GM18873 (cell line): ENCODE measurements at regions not wholly inside any gene's neighbourhood (a gene's known extent, or its start where the extent isn't known, plus 50 kb on each side); places are given as distances from the start of the nearest gene placed in this dataset.
"Not testable (repeated sequence)": the region's sequence is repeated elsewhere in the genome, so short reads cannot be mapped to it uniquely, and the experiment has no call there.

Experiments used
- ATAC-seq: cut with Tn5 transposase; IDR thresholded peaks from one replicate; pipeline ENCODE4 v1.9.1; 2021; ENCODE audit warnings: mild to moderate bottlenecking, moderate library complexity, moderate number of reproducible peaks; ENCODE audit not compliant: unreplicated experiment, low FRiP score

DNA sequence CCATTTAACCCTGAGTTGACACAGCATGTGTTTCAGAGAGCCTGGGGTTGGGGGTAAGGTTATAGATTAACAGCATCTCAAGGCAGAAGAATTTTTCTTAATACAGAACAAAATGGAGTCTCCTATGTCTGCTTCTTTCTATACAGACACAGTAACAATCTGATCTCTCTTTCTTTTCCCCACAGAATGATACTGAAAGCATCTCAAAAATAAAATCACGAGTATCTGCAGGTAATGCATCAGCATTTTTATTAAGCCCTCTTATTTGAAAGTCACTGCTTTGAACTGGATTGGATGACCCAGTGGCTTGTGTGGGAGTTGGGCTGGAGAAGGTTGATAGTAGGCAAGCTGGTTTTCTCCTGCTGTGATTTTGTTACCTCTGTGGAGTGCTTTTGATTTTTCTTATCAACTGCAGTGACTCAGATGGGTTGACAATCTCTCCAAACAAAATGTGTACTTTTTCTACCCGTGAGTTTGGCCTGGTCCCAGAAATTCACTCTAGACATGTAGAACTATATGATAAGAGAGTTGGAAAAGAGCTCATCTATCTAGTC, 253.5 kb upstream of the PRKCQ start:
- no peak for ATAC-seq

GRCh38 chr10:6830981-6831380, 250.9 kb upstream of the PRKCQ start:
- not testable (repeated sequence) for ATAC-seq

DNA sequence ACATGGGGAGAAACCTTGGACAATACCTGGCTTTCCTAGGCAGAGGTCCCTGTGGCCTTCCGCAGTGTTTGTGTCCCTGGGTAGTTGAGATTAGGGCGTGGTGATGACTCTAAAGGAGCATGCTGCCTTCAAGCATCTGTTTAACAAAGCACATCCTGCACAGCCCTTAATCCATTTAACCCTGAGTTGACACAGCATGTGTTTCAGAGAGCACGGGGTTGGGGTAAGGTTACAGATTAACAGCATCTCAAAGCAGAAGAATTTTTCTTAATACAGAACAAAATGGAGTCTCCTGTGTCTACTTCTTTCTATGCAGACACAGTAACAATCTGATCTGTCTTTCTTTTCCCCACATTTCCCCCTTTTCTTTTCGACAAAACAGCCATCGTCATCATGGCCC, 244.7 kb upstream of the PRKCQ start:
- ATAC-seq = not testable (repeated sequence)

DNA sequence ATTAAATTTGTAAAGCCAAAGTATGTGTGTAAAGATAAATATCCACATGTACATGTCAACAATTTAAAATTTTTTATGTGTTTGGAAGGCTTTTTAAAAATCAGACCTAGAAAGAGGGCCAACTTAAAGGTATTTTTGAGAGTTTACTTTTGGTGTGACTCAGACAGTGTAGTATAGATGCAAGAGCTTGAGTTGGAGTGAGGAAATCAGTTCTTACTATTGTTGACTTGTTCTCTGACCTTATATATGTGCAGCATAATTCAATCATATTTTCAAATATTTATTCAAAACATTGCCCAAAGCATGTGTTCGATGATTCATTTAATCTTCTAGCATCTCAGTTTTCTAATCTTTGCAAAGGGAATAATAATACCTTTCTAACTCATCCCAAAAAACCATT, 243.7 kb upstream of the PRKCQ start:
- no peak for ATAC-seq

DNA sequence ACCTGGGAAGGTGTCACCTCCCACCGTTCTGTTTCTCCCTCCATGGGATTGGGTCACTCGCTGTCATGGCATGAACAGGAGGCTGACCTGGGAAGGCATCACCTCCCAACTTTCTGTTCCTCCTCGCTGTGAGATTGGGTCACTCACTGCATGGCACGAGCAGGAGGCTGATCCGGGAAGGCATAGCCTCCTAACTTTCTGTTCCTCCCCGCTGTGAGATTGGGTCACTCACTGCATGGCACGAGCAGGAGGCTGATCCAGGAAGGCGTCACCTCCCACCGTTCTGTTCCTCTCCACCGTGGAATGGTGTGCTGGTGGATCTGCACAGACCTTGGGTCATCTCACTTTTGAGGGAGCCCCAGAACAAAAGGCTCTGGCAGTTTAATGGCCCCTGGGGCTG, 239.2 kb upstream of the PRKCQ start:
- ATAC-seq = no peak

GRCh38 chr10:6817770-6818169, 237.7 kb upstream of the PRKCQ start:
- ATAC-seq = no peak

DNA sequence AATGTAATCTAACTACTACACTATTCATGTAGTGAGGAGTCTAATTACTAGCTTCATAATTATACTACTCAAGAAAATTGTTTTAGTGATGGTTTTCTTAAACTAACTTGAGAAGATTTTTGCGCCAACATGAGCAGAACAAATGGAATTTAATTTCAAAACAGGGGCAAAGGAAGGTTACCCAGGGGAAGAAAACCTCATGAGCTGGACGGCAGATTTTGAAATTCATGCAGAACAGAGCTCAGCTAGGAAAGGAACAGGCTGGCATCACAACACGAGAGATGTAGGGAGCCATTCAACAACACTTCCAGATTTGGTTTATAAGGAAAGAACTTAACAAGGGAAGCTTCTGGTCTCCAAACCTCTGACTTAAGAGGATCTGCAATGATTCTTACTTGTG, 235.3 kb upstream of the PRKCQ start:
- ATAC-seq = no peak

- ATAC-seq = no peak
These were observed 233.8 kb upstream of the PRKCQ start for GRCh38 chr10:6813856-6814255.

DNA sequence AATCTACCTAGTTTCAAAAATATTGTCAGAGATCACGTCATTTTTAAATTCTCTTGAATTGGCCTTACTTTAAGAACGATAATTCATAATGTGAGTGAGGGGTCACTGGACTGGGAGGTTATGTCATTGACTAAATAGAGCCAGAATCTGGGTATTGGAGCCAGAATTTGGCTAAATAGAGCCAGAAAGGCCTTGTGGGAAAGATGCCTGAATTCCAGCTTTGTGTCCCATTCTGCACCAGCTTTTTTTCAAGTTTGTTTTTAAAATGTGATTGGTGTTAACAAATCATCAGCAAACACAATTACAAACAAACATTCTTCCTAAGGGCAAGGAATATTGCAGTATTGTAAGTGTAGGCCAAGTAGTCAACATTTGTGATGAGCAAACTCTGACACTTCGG, 233.2 kb upstream of the PRKCQ start:
- no peak for ATAC-seq

- no peak for ATAC-seq
These were observed 231.1 kb upstream of the PRKCQ start for GRCh38 chr10:6811153-6811552.

DNA sequence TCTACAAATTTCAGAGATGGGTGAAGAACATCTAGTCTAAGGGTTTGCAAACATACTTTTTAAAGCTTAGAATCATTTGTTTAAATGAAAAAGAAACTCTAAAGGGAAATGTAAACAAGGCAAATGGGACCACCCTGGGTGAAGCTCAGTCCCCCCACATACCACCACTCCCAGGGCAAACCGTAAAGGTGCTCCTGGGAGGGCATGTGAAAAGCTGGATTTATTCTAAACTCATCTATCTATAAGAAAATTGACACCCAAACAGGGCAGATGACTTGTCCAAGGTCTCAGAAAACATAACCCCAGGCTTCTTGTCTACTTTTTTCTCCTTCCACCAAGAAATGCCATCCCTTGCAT, 223.3 kb upstream of the PRKCQ start:
- ATAC-seq = no peak

DNA sequence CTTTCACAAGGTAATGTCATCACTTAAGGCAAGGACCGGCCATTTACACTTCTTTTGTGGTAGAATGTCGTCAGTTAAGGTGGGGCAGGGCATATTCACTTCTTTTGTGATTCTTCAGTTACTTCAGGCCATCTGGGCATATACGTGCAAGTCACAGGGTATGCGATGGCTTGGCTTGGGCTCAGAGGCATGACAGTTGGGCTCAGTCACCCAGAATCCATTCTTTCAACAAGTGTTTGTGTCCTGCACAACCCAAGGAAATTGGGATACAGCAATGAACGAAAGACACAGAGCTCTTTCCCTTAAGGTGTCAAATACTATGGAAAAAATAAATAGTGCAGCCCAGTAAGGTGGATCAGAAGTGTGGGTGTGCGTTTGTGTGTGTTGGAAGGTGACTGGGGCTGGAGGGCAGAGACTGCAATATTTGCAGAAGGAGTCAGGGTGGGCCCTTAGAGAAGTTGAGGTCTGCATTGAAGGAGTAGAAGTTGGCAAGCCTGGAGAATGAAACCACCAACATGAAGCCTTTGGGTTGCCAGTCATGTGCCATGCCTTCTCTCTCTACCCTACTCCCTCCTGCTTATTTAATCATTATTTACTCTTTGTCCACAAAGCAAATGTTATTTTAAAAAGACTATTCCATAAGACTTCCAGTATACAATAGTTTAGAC, 222.8 kb upstream of the PRKCQ start:
- no peak for ATAC-seq

- no peak for ATAC-seq
These were observed 216.2 kb upstream of the PRKCQ start for GRCh38 chr10:6796231-6796630.

DNA sequence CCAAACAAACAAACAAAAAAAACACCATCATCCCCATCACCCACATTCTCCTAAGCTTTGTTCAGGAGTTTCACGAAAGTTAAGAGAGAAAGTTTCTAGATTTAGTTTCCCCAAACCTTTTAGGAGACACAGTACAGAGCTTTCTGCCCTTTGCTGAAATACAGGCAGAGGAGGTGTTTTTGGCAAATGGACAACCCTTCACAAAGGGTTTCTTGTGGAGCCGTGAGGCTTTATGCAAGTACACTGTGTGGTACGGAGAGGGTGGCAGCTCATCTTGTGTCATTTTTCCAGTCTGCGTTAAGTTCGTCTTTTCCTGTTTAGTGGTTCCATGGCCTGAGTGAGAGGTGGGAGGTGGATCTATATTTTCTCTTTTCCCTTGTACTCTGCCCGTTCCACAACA, 215.5 kb upstream of the PRKCQ start:
- ATAC-seq = no peak

GRCh38 chr10:6794841-6795240, 214.8 kb upstream of the PRKCQ start:
- not testable (repeated sequence) for ATAC-seq

DNA sequence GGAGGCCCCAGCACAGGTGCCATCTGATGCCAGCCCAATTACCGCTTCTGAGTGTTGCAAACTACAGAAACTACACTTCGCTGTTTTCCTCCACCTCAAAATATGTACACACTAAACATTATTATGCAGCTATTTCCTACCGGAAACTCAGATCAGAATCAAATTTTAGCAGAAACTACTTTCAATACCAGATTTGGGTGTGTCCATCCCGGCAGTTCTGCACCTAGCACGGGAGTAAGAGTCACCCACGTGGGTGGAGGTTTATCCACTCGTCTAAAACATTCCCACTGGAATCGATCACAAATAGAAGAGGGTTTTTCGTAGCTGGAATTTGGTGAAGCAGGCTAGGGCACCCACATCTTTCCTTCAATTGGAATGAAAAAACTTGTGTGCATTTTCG, 214.4 kb upstream of the PRKCQ start:
- ATAC-seq = no peak

DNA sequence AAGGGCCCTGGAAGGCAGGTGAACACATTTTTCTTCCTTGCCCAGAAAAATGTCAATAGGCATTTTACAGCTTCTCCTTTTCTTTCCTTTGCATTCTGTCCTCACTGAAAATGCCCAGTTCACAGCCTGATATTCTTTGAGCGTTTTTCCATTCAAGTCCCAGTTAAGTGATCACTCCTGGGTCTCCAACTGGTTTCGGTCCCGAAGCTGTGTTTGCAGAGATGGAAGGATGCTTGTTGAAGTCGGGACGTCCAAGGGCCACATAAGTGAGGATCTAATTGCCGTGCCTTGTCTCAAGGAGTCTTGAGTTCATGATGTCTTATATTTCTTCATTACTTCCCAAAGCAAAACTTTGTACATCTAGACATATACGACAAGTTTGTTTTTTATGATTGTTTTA, 208.7 kb upstream of the PRKCQ start:
- no peak for ATAC-seq

DNA sequence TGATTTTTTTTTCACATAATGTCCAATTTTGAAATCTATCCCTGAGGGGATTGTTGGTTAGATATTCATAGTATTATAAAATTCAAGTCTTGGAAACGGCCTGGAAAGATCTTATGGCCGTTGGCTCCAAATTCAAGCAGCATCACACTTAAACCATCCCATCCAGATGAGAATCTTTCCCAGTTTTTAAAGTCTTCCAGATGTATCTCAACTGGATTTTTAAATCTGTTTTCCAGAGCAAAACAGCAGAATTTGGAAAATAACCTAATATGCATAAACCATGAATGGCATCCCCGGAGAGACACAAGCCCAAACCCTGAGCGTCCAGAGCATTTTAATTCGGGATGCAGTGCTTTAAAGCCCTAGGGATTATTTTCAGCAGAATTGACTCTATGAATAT, 208.2 kb upstream of the PRKCQ start:
- ATAC-seq = no peak

GRCh38 chr10:6787718-6788117, 207.6 kb upstream of the PRKCQ start:
- ATAC-seq = no peak

- ATAC-seq = no peak
These were observed 207.0 kb upstream of the PRKCQ start for GRCh38 chr10:6787091-6787490.

- no peak for ATAC-seq
These were observed 206.5 kb upstream of the PRKCQ start for GRCh38 chr10:6786579-6787031.

GRCh38 chr10:6784429-6784828, 204.4 kb upstream of the PRKCQ start:
- ATAC-seq = not testable (repeated sequence)

GRCh38 chr10:6783471-6783870, 203.4 kb upstream of the PRKCQ start:
- no peak for ATAC-seq
